SU-DHL-6 (cell line): ENCODE measurements at regions not wholly inside any gene's neighbourhood (a gene's known extent, or its start where the extent isn't known, plus 50 kb on each side); places are given as distances from the start of the nearest gene placed in this dataset.

Experiments used
- H2AFZ ChIP-seq: fragments of 200-600 bp; sonication (generic); 2 replicates; pipeline ENCODE4 v1.6.1; 2014; ENCODE audit warnings: low read depth, mild to moderate bottlenecking, moderate library complexity, mixed read lengths, antibody characterized with exemption, low read length; ENCODE audit not compliant: severe bottlenecking
- H3F3A ChIP-seq: fragments of 200-600 bp; shearing (Covaris generic); 2 replicates; pipeline ENCODE4 v1.6.0; 2016; ENCODE audit warnings: antibody characterized with exemption, mild to moderate bottlenecking; ENCODE audit not compliant: insufficient read depth
- H3K27ac ChIP-seq: fragments of 200-600 bp; sonication (generic); 2 replicates; pipeline ENCODE4 v1.5.1; 2016; ENCODE audit warnings: low read depth, mild to moderate bottlenecking, low read length, moderate library complexity, mixed read lengths
- H3K27me3 ChIP-seq: fragments of 200-600 bp; sonication (generic), shearing (Covaris generic); 2 replicates; pipeline ENCODE4 v1.6.0; 2014; ENCODE audit warnings: mild to moderate bottlenecking, low read length
- H3K36me3 ChIP-seq: fragments of 200-600 bp; sonication (generic); 2 replicates; pipeline ENCODE4 v1.6.1; 2014; ENCODE audit warnings: mild to moderate bottlenecking, low read length, mixed read lengths
- H3K4me2 ChIP-seq: fragments of 300-600, 200-600 bp; shearing (Covaris generic), sonication (generic); 2 replicates; pipeline ENCODE4 v1.6.0; 2014; ENCODE audit warnings: low read length, low read depth, mild to moderate bottlenecking; ENCODE audit not compliant: poor library complexity, severe bottlenecking
- H3K4me3 ChIP-seq: fragments of 200-600 bp; sonication (generic); 2 replicates; pipeline ENCODE4 v1.5.1; 2014; ENCODE audit warnings: antibody characterized with exemption, low read length, mild to moderate bottlenecking, mixed read lengths; ENCODE audit not compliant: insufficient read depth, poor library complexity, severe bottlenecking
- H3K79me2 ChIP-seq: fragments of 200-600 bp; sonication (generic); 2 replicates; pipeline ENCODE4 v1.6.1; 2014; ENCODE audit warnings: mild to moderate bottlenecking, low read length, moderate library complexity; ENCODE audit not compliant: insufficient read depth
- H3K9ac ChIP-seq: fragments of 200-600 bp; sonication (generic); 2 replicates; pipeline ENCODE4 v1.7.0; 2014; ENCODE audit warnings: mild to moderate bottlenecking, low read length
- H3K9me2 ChIP-seq: fragments of 200-600 bp; sonication (generic); replicated peaks from 2 replicates; pipeline ENCODE4 v1.6.1; 2014; ENCODE audit warnings: low read length; ENCODE audit not compliant: insufficient read depth
- H3K9me3 ChIP-seq: fragments of 200-600 bp; sonication (generic); 2 replicates; pipeline ENCODE4 v1.6.1; 2014; ENCODE audit warnings: low read length, mixed read lengths; ENCODE audit not compliant: insufficient read depth
- H4K20me1 ChIP-seq: fragments of 200-600 bp; sonication (generic); 2 replicates; pipeline ENCODE4 v1.6.1; 2014; ENCODE audit warnings: low read depth, mild to moderate bottlenecking, antibody characterized with exemption, low read length, moderate library complexity, mixed read lengths
- EZH2phosphoT487 ChIP-seq: fragments of 200-600 bp; sonication (generic), shearing (Covaris generic); conservative IDR thresholded peaks from 2 replicates; pipeline ENCODE4 v1.6.1; 2018; ENCODE audit warnings: mild to moderate bottlenecking, antibody characterized with exemption, low read length, moderate library complexity, mixed read lengths
- TF ChIP-seq, protein P1 (sequence below): fragments of 200-600 bp; sonication (generic); IDR thresholded peaks from one replicate; pipeline ENCODE4 v1.5.1; 2017; ENCODE audit warnings: antibody characterized with exemption, mild to moderate bottlenecking, low read length, moderate library complexity; ENCODE audit not compliant: insufficient read depth, poor library complexity, severe bottlenecking

DNA sequence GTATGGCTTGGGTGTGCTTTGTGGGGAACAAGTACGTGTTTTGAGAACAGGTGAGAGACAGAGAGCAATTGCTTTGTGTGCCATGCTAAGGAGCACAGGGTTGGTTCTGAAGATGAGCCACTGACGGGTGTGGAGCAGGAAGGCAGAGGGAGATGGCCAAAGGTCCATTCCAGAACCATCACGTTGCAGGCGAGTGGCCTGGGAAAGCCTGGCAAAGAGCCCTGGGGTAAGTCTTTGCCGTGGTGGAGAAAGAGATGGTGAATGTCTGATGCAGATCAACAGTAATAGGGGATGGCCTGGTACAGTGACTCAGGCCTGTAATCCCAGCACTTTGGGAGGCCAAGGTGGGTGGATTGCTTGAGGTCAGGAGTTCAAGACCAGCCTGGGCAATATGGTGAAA lies 93.5 kb upstream of the ZNF521 start:
- Histone ChIP-seq H3K36me3 (no peaks in the 10 kb centered on the region), H3K27ac (no peak overlapping the region), H3K4me2 (no peak overlapping the region), H3K79me2 (no peaks in the 10 kb centered on the region), H4K20me1 (no peaks in the 10 kb centered on the region), H2AFZ (no peak overlapping the region), H3K27me3 (no peaks in the 10 kb centered on the region), H3K9me2 (no peaks in the 10 kb centered on the region), H3K9me3 (no peaks in the 10 kb centered on the region), H3K9ac (no peak overlapping the region), H3K4me3 (no peak overlapping the region), H3F3A (no peaks in the 10 kb centered on the region)
- TF ChIP-seq, protein P1, sequence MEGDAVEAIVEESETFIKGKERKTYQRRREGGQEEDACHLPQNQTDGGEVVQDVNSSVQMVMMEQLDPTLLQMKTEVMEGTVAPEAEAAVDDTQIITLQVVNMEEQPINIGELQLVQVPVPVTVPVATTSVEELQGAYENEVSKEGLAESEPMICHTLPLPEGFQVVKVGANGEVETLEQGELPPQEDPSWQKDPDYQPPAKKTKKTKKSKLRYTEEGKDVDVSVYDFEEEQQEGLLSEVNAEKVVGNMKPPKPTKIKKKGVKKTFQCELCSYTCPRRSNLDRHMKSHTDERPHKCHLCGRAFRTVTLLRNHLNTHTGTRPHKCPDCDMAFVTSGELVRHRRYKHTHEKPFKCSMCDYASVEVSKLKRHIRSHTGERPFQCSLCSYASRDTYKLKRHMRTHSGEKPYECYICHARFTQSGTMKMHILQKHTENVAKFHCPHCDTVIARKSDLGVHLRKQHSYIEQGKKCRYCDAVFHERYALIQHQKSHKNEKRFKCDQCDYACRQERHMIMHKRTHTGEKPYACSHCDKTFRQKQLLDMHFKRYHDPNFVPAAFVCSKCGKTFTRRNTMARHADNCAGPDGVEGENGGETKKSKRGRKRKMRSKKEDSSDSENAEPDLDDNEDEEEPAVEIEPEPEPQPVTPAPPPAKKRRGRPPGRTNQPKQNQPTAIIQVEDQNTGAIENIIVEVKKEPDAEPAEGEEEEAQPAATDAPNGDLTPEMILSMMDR, result no peak
- no peak for TF ChIP-seq EZH2phosphoT487

DNA sequence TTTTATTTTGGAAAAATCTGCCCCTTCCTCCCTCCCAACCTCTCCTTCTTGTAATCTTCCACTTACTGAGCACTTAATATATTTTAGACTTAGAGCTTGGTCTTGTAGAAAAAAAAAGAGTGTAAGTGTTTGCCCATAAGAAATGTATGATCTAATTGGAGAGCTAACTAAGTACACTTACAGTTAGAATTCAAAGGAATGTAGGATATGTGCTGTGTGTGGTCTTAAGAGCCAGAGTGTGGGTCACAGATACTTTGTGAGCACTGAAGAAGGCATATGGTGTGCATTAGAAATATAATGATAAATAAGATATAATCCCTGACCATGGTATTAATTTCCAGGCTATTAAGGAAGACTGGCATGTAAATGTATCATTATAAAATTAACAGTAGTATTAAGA lies 91.8 kb upstream of the ZNF521 start:
- H3K9me3 ChIP-seq, result no peaks in the 10 kb centered on the region
- no peaks in the 10 kb centered on the region for H3K9me2 ChIP-seq
- TF ChIP-seq, protein P1, result no peak
- no peak for TF ChIP-seq EZH2phosphoT487
- no peak overlapping the region for H2AFZ ChIP-seq
- H3F3A ChIP-seq, result no peaks in the 10 kb centered on the region
- H3K27ac ChIP-seq, result no peak overlapping the region
- H3K36me3 ChIP-seq, result no peaks in the 10 kb centered on the region
- H3K27me3 ChIP-seq, result no peaks in the 10 kb centered on the region
- no peak overlapping the region for H3K4me3 ChIP-seq
- H4K20me1 ChIP-seq, result no peaks in the 10 kb centered on the region
- H3K4me2 ChIP-seq, result no peak overlapping the region
- no peaks in the 10 kb centered on the region for H3K79me2 ChIP-seq
- H3K9ac ChIP-seq, result no peak overlapping the region

DNA sequence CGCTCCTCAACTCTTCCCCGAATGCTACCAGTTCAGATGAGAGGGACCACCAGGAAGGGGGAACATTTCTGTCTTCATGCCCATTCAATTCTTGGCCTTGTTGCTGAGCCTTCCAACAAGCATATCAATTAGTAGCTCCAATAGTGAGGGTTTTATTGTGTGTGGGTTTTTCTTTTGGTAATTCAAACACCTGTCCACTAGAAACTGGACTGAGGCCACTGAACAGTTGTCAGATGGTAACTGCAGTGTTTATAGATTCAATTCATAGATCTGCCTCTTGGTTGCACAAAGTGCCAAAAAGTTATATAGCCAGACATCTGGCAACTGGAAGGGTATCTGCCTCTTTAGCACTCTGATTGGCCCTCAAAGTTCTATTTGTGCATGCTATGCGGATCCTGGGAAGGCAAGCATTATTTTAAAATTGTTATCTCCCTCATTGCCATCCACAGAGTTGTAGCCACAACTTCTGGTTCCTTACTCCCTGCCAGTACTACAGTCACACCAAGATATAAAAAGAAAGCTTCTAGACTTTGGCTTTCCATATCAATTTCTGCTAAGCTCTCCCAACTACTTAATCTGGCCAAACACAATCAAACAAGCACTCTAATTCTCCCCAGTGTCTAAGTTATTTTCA lies 83.3 kb upstream of the ZNF521 start:
- Histone ChIP-seq H3K9me2 (no peaks in the 10 kb centered on the region), H3K36me3 (no peaks in the 10 kb centered on the region), H4K20me1 (no peaks in the 10 kb centered on the region), H3K9me3 (no peaks in the 10 kb centered on the region), H2AFZ (no peak overlapping the region), H3K4me2 (no peak overlapping the region), H3K9ac (no peak overlapping the region), H3K79me2 (no peaks in the 10 kb centered on the region), H3K27ac (no peak overlapping the region), H3K27me3 (no peaks in the 10 kb centered on the region), H3F3A (no peaks in the 10 kb centered on the region), H3K4me3 (no peak overlapping the region)
- TF ChIP-seq, protein P1, result no peak
- no peak for TF ChIP-seq EZH2phosphoT487
